H9 (cell line): ENCODE measurements at regions not wholly inside any gene's neighbourhood (a gene's known extent, or its start where the extent isn't known, plus 50 kb on each side); places are given as distances from the start of the nearest gene placed in this dataset.

Source experiments
- DNase-seq: peaks from one replicate; pipeline ENCODE4 v3.0.0-alpha.2; 2017
- H2AFZ ChIP-seq: one replicate; pipeline ENCODE4 v1.6.1; 2013; ENCODE audit warnings: mild to moderate bottlenecking, low read length, control low read depth, moderate library complexity
- H2AK5ac ChIP-seq: 2 replicates; pipeline ENCODE4 v1.6.1; 2013; ENCODE audit warnings: low read length, control low read depth, mixed read lengths; ENCODE audit not compliant: insufficient read length
- H2BK120ac ChIP-seq: one replicate; pipeline ENCODE4 v1.6.1; 2013; ENCODE audit warnings: low read depth, mild to moderate bottlenecking, low read length, control low read depth, inconsistent platforms; ENCODE audit not compliant: poor library complexity, severe bottlenecking
- H2BK12ac ChIP-seq: 2 replicates; pipeline ENCODE4 v1.6.1; 2013; ENCODE audit warnings: low read length, control low read depth, mixed read lengths, low read depth; ENCODE audit not compliant: insufficient read length
- H2BK15ac ChIP-seq: 2 replicates; pipeline ENCODE4 v1.6.1; 2013; ENCODE audit warnings: low read depth, low read length, control low read depth
- H2BK20ac ChIP-seq: one replicate; pipeline ENCODE4 v1.6.1; 2013; ENCODE audit warnings: low read depth, mild to moderate bottlenecking, low read length, control low read depth, inconsistent platforms; ENCODE audit not compliant: poor library complexity, severe bottlenecking
- H2BK5ac ChIP-seq: 2 replicates; pipeline ENCODE4 v1.6.1; 2013; ENCODE audit warnings: low read length, control low read depth, mixed read lengths; ENCODE audit not compliant: insufficient read length
- H3K14ac ChIP-seq: 2 replicates; pipeline ENCODE4 v1.6.1; 2013; ENCODE audit warnings: low read length, control low read depth; ENCODE audit not compliant: insufficient read depth
- H3K18ac ChIP-seq: 2 replicates; pipeline ENCODE4 v1.6.1; 2013; ENCODE audit warnings: low read depth, mild to moderate bottlenecking, mixed read lengths, low read length, control low read depth; ENCODE audit not compliant: insufficient read length
- H3K23ac ChIP-seq: 2 replicates; pipeline ENCODE4 v1.6.1; 2013; ENCODE audit warnings: low read length, control low read depth, mixed read lengths, low read depth; ENCODE audit not compliant: insufficient read length
- H3K23me2 ChIP-seq: 2 replicates; pipeline ENCODE4 v1.6.1; 2013; ENCODE audit warnings: low read depth, mild to moderate bottlenecking, mixed read lengths, low read length, control low read depth; ENCODE audit not compliant: insufficient read length, poor library complexity, severe bottlenecking
- H3K27ac ChIP-seq: 2 replicates; pipeline ENCODE4 v1.5.1; 2013; ENCODE audit warnings: low read length, control low read depth, mixed read lengths, low read depth; ENCODE audit not compliant: insufficient read length
- H3K27me3 ChIP-seq: 2 replicates; pipeline ENCODE4 v1.6.1; 2013; ENCODE audit warnings: low read length, control low read depth, inconsistent platforms; ENCODE audit not compliant: insufficient read depth
- H3K4ac ChIP-seq: 2 replicates; pipeline ENCODE4 v1.6.1; 2013; ENCODE audit warnings: low read depth, mild to moderate bottlenecking, control low read depth, inconsistent platforms, low read length, moderate library complexity
- H3K4me1 ChIP-seq: 2 replicates; pipeline ENCODE4 v1.6.1; 2013; ENCODE audit warnings: low read length, control low read depth, inconsistent platforms; ENCODE audit not compliant: insufficient read depth
- H3K4me2 ChIP-seq: 2 replicates; pipeline ENCODE4 v1.6.1; 2013; ENCODE audit warnings: low read length, control low read depth, mixed read lengths; ENCODE audit not compliant: insufficient read length, insufficient read depth
- H3K56ac ChIP-seq: 2 replicates; pipeline ENCODE4 v1.6.1; 2013; ENCODE audit warnings: low read depth, mild to moderate bottlenecking, mixed read lengths, low read length, control low read depth; ENCODE audit not compliant: insufficient read length
- H3K79me1 ChIP-seq: 2 replicates; pipeline ENCODE4 v1.6.1; 2013; ENCODE audit warnings: low read depth, mild to moderate bottlenecking, moderate library complexity, low read length, control low read depth, inconsistent platforms; ENCODE audit not compliant: insufficient read depth, poor library complexity, severe bottlenecking
- H3K79me2 ChIP-seq: 2 replicates; pipeline ENCODE4 v1.6.1; 2013; ENCODE audit warnings: low read length, control low read depth, inconsistent platforms; ENCODE audit not compliant: insufficient read depth
- H3K9ac ChIP-seq: 2 replicates; pipeline ENCODE4 v1.6.1; 2013; ENCODE audit warnings: low read length, control low read depth, mixed read lengths; ENCODE audit not compliant: insufficient read length; ENCODE audit errors: extremely low read depth
- H3K9me3 ChIP-seq: one replicate; pipeline ENCODE4 v1.6.1; 2013; ENCODE audit warnings: low read depth, low read length, inconsistent platforms; ENCODE audit not compliant: control insufficient read depth
- H3T11ph ChIP-seq: one replicate; pipeline ENCODE4 v1.6.1; 2013; ENCODE audit warnings: mild to moderate bottlenecking, low read length, control low read depth, inconsistent platforms
- H4K20me1 ChIP-seq: one replicate; pipeline ENCODE4 v1.6.1; 2013; ENCODE audit not compliant: control insufficient read depth, insufficient read length, insufficient read depth
- H4K5ac ChIP-seq: 2 replicates; pipeline ENCODE4 v1.6.1; 2013; ENCODE audit warnings: low read depth, mild to moderate bottlenecking, mixed read lengths, low read length, control low read depth; ENCODE audit not compliant: insufficient read length
- H4K8ac ChIP-seq: replicated peaks from 2 replicates; pipeline ENCODE4 v1.6.1; 2013; ENCODE audit warnings: low read length, control low read depth, mixed read lengths, low read depth; ENCODE audit not compliant: insufficient read length
- H4K91ac ChIP-seq: 2 replicates; pipeline ENCODE4 v1.6.1; 2013; ENCODE audit warnings: low read depth, mild to moderate bottlenecking, moderate library complexity, mixed read lengths, low read length, control low read depth; ENCODE audit not compliant: insufficient read length
- H3K27ac Mint-ChIP-seq, 3 experiments: 2 replicates in 2 of 3; 3 replicates in 1 of 3; pipeline ENCODE4 v1.8.0; 2020 to 2021; ENCODE audit warnings: mixed read lengths in 3 of 3, mild to moderate bottlenecking in 1 of 3, moderate library complexity in 1 of 3
- H3K27me3 Mint-ChIP-seq: 2 replicates; pipeline ENCODE4 v1.8.0; 2021; ENCODE audit warnings: low read depth, mild to moderate bottlenecking, moderate library complexity, mixed read lengths
- H3K36me3 Mint-ChIP-seq, 3 experiments: 2 replicates in 2 of 3; 3 replicates in 1 of 3; pipeline ENCODE4 v1.8.0; 2020 to 2021; ENCODE audit warnings: low read depth in 3 of 3, mixed read lengths in 3 of 3; ENCODE audit not compliant: insufficient read depth in 1 of 3
- H3K4me1 Mint-ChIP-seq, 2 experiments: 2 replicates each; pipeline ENCODE4 v1.8.0; 2020; ENCODE audit warnings: mixed read lengths in 2 of 2
- H3K4me3 Mint-ChIP-seq, 2 experiments: 2 replicates in 1 of 2; 3 replicates in 1 of 2; pipeline ENCODE4 v1.8.0; 2020 to 2021; ENCODE audit warnings: mild to moderate bottlenecking in 2 of 2, mixed read lengths in 2 of 2, moderate library complexity in 1 of 2
- H3K9me3 Mint-ChIP-seq, 2 experiments: 2 replicates in 1 of 2; 3 replicates in 1 of 2; pipeline ENCODE4 v1.8.0; 2020; ENCODE audit warnings: mild to moderate bottlenecking in 2 of 2, mixed read lengths in 2 of 2, moderate library complexity in 1 of 2
- CTCF ChIP-seq: fragments of 200-600 bp; sonication (generic); conservative IDR thresholded peaks from 3 replicates; pipeline ENCODE4 v1.8.0; 2021; ENCODE audit warnings: antibody characterized with exemption, mild to moderate bottlenecking
- WGBS: extraction: QIAGEN DNeasy Blood & Tissue Kit; methylation state at CpG from one replicate; pipeline ENCODE4 v1.1.7; 2013; ENCODE audit warnings: missing lambda C conversion rate, low lambda C conversion rate, mixed read lengths; ENCODE audit not compliant: insufficient read length; ENCODE audit errors: extremely low coverage; 5-methylcytosine and 5-hydroxymethylcytosine counted together

- Histone ChIP-seq H3K23me2 (no peaks in the 10 kb centered on the region), H3K23ac (no peak overlapping the region), H3K4me1 (peaks cover 2% of the 10 kb centered on the region; the same call in 1 of the 2 replicates), H2BK15ac (no peak overlapping the region), H4K20me1 (no peaks in the 10 kb centered on the region), H3T11ph (no peak overlapping the region), H3K4me2 (no peak overlapping the region), H4K8ac (no peak overlapping the region), H3K27ac (no peak overlapping the region), H2BK5ac (no peak overlapping the region), H3K9me3 (no peaks in the 10 kb centered on the region), H2AFZ (no peak overlapping the region), H3K9ac (no peak overlapping the region), H4K91ac (no peak overlapping the region), H3K79me1 (peaks cover 2% of the 10 kb centered on the region), H4K5ac (no peak overlapping the region), H3K27me3 (no peaks in the 10 kb centered on the region), H2BK120ac (no peak overlapping the region), H2BK20ac (no peak overlapping the region), H3K79me2 (no peaks in the 10 kb centered on the region), H3K56ac (no peak overlapping the region), H3K14ac (no peak overlapping the region), H3K18ac (no peak overlapping the region), H2AK5ac (no peak overlapping the region), H3K4ac (no peak overlapping the region), H2BK12ac (no peak overlapping the region)
- Mint-ChIP-seq H3K27ac (peak overlapping the region in 2 of 3 experiments; percentile 24 to 41; a peak in 2 of 7 replicates), H3K4me3 (no peak overlapping the region), H3K27me3 (no peaks in the 10 kb centered on the region), H3K36me3 (no peaks in the 10 kb centered on the region), H3K9me3 (no peaks in the 10 kb centered on the region), H3K4me1 (peaks cover 11 to 21% of the 10 kb centered on the region in 2 experiments)
- WGBS = no CpG with 5 or more reads among the region's 5 CpGs
- DNase-seq = no peak
- TF ChIP-seq CTCF = no peak
Measured at GRCh38 chr7:131067220-131067619, 260.5 kb upstream of the MKLN1 start.
